Spleen (tissue), 7 donors: ENCODE measurements at regions not wholly inside any gene's neighbourhood (a gene's known extent, or its start where the extent isn't known, plus 50 kb on each side); places are given as distances from the start of the nearest gene placed in this dataset.

Experiments
- POLR2AphosphoS5 ChIP-seq, 3 donors: sonication (generic); formaldehyde crosslinking; IDR thresholded peaks; one replicate each; pipeline ENCODE4 v1.5.1; 2017; ENCODE audit warnings: antibody characterized with exemption in 3 of 3
- TF ChIP-seq, protein P1 (sequence below), 11 experiments: fragments of 200-600 bp in 7 of 11; fragments of 450-650 bp in 4 of 11; sonication (generic) in 4 of 11; IDR thresholded peaks in 8 of 11; conservative IDR thresholded peaks in 3 of 11; 1 replicate in 7 of 11; 2 replicates in 4 of 11; pipeline versions ENCODE4 v1.4.0 to v1.8.0; 2016 to 2021; ENCODE audit warnings: antibody characterized with exemption in 11 of 11, inconsistent platforms in 4 of 11, mild to moderate bottlenecking in 1 of 11
- donor health status: DM: no; HTN: no; CAD: no; lungs with moderate emphysema.
- donor health status: DM: no; HTN: no; CAD: no.
- donor health status: DM: no; HTN: no; CAD: no.

- no peak for TF ChIP-seq POLR2AphosphoS5 (IDR thresholded peaks at IDR 0.05)
- TF ChIP-seq, protein P1, sequence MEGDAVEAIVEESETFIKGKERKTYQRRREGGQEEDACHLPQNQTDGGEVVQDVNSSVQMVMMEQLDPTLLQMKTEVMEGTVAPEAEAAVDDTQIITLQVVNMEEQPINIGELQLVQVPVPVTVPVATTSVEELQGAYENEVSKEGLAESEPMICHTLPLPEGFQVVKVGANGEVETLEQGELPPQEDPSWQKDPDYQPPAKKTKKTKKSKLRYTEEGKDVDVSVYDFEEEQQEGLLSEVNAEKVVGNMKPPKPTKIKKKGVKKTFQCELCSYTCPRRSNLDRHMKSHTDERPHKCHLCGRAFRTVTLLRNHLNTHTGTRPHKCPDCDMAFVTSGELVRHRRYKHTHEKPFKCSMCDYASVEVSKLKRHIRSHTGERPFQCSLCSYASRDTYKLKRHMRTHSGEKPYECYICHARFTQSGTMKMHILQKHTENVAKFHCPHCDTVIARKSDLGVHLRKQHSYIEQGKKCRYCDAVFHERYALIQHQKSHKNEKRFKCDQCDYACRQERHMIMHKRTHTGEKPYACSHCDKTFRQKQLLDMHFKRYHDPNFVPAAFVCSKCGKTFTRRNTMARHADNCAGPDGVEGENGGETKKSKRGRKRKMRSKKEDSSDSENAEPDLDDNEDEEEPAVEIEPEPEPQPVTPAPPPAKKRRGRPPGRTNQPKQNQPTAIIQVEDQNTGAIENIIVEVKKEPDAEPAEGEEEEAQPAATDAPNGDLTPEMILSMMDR (IDR thresholded peaks at IDR 0.05 in 8 of 11, conservative IDR thresholded peaks at IDR 0.05 in 3 of 11): no peak
These were observed 171.1 kb downstream of the ZNF621 start for GRCh38 chr3:40695848-40696247.
